Neural progenitor cell (in vitro differentiated cells): ENCODE measurements at regions not wholly inside any gene's neighbourhood (a gene's known extent, or its start where the extent isn't known, plus 50 kb on each side); places are given as distances from the start of the nearest gene placed in this dataset.

Experiments
- DNase-seq: peaks from one replicate; pipeline ENCODE4 v3.0.0-alpha.2; 2016; ENCODE audit warnings: low spot score
- H2AFZ ChIP-seq: fragments of 200-600 bp; sonication (generic); replicated peaks from 2 replicates; pipeline ENCODE4 v1.6.1; 2016; ENCODE audit warnings: antibody characterized with exemption
- H3F3A ChIP-seq: fragments of 200-600 bp; sonication (generic); 2 replicates; pipeline ENCODE4 v1.6.1; 2016; ENCODE audit warnings: antibody characterized with exemption, low read depth
- H3K27ac ChIP-seq: fragments of 200-600 bp; sonication (generic); 2 replicates; pipeline ENCODE4 v1.5.1; 2016; ENCODE audit warnings: mild to moderate bottlenecking
- H3K27me3 ChIP-seq: fragments of 200-600 bp; sonication (generic); 2 replicates; pipeline ENCODE4 v1.6.1; 2016; ENCODE audit warnings: mild to moderate bottlenecking, moderate library complexity
- H3K36me3 ChIP-seq: fragments of 200-600 bp; sonication (generic); 2 replicates; pipeline ENCODE4 v1.5.1; 2016
- H3K4me1 ChIP-seq: fragments of 200-600 bp; sonication (generic); 2 replicates; pipeline ENCODE4 v1.6.1; 2016; ENCODE audit warnings: mixed run types
- H3K4me2 ChIP-seq: fragments of 200-600 bp; sonication (generic); 2 replicates; pipeline ENCODE4 v1.6.1; 2016
- H3K4me3 ChIP-seq: fragments of 200-600 bp; sonication (generic); 2 replicates; pipeline ENCODE4 v1.5.1; 2016
- H3K79me2 ChIP-seq: fragments of 200-600 bp; sonication (generic); 2 replicates; pipeline ENCODE4 v1.6.1; 2016; ENCODE audit warnings: low read depth
- H3K9ac ChIP-seq: fragments of 200-600 bp; sonication (generic); 2 replicates; pipeline ENCODE4 v1.6.1; 2016
- H3K9me3 ChIP-seq: fragments of 200-600 bp; sonication (generic); 2 replicates; pipeline ENCODE4 v1.5.1; 2016; ENCODE audit warnings: low read depth
- H4K20me1 ChIP-seq: fragments of 200-600 bp; sonication (generic); 2 replicates; pipeline ENCODE4 v1.6.1; 2016; ENCODE audit warnings: low read depth
- H3K27ac Mint-ChIP-seq: 3 replicates; pipeline ENCODE4 v1.8.0; 2021; ENCODE audit warnings: mixed read lengths
- H3K27me3 Mint-ChIP-seq: 2 replicates; pipeline ENCODE4 v1.8.0; 2022; ENCODE audit warnings: low read depth, mild to moderate bottlenecking, inconsistent platforms, moderate library complexity, mixed read lengths; ENCODE audit not compliant: insufficient read depth
- H3K36me3 Mint-ChIP-seq: 3 replicates; pipeline ENCODE4 v1.8.0; 2021; ENCODE audit warnings: mixed read lengths
- H3K4me1 Mint-ChIP-seq: 3 replicates; pipeline ENCODE4 v1.8.0; 2021; ENCODE audit warnings: mixed read lengths
- H3K4me3 Mint-ChIP-seq: 3 replicates; pipeline ENCODE4 v1.8.0; 2021; ENCODE audit warnings: mild to moderate bottlenecking, moderate library complexity, mixed read lengths
- H3K9me3 Mint-ChIP-seq: 3 replicates; pipeline ENCODE4 v1.8.0; 2020; ENCODE audit warnings: mixed read lengths
- CTCF ChIP-seq: fragments of 200-600 bp; sonication (generic); IDR thresholded peaks from 2 replicates; pipeline ENCODE4 v1.5.1; 2017; ENCODE audit warnings: antibody characterized with exemption, mild to moderate bottlenecking
- EZH2 ChIP-seq: fragments of 200-600 bp; sonication (generic); IDR thresholded peaks from 2 replicates; pipeline ENCODE4 v1.6.1; 2017; ENCODE audit warnings: antibody characterized with exemption, mild to moderate bottlenecking, moderate library complexity
- EZH2phosphoT487 ChIP-seq: fragments of 200-600 bp; sonication (generic); IDR thresholded peaks from 2 replicates; pipeline ENCODE4 v1.6.1; 2017; ENCODE audit warnings: antibody characterized with exemption

GRCh38 chr2:217127744-217128143 is 267.9 kb upstream of the TNP1 start:
- no peaks in the 10 kb centered on the region for H3K36me3 Mint-ChIP-seq
- Histone ChIP-seq H3K4me1 (no peaks in the 10 kb centered on the region), H3K36me3 (no peaks in the 10 kb centered on the region), H3K27ac (no peak overlapping the region), H3K27me3 (no peaks in the 10 kb centered on the region), H3K9me3 (no peaks in the 10 kb centered on the region), H3K4me3 (no peak overlapping the region), H2AFZ (no peak overlapping the region), H4K20me1 (no peaks in the 10 kb centered on the region), H3K9ac (no peak overlapping the region), H3K79me2 (no peaks in the 10 kb centered on the region), H3K4me2 (no peak overlapping the region), H3F3A (no peaks in the 10 kb centered on the region)
- no peaks in the 10 kb centered on the region for H3K4me1 Mint-ChIP-seq
- H3K27me3 Mint-ChIP-seq, result peaks cover 9% of the 10 kb centered on the region
- H3K9me3 Mint-ChIP-seq, result no peaks in the 10 kb centered on the region
- no peak overlapping the region for H3K4me3 Mint-ChIP-seq
- DNase-seq, result no peak
- H3K27ac Mint-ChIP-seq, result no peak overlapping the region
- TF ChIP-seq EZH2 (no peak), CTCF (no peak), EZH2phosphoT487 (no peak)

- no peak overlapping the region for H3K4me2 ChIP-seq
- H3K9me3 Mint-ChIP-seq, result no peaks in the 10 kb centered on the region
- no peaks in the 10 kb centered on the region for H3K36me3 ChIP-seq
- H3K4me3 ChIP-seq, result no peak overlapping the region
- no peak overlapping the region for H3K4me3 Mint-ChIP-seq
- no peak overlapping the region for H3K27ac ChIP-seq
- H3K9ac ChIP-seq, result no peak overlapping the region
- no peaks in the 10 kb centered on the region for H3K4me1 ChIP-seq
- no peaks in the 10 kb centered on the region for H3K36me3 Mint-ChIP-seq
- TF ChIP-seq EZH2phosphoT487, result no peak
- TF ChIP-seq EZH2, result no peak
- no peak for TF ChIP-seq CTCF
- H3K9me3 ChIP-seq, result no peaks in the 10 kb centered on the region
- no peaks in the 10 kb centered on the region for H3K27me3 ChIP-seq
- no peaks in the 10 kb centered on the region for H4K20me1 ChIP-seq
- H3F3A ChIP-seq, result peaks cover 2% of the 10 kb centered on the region
- no peaks in the 10 kb centered on the region for H3K79me2 ChIP-seq
- DNase-seq, result no peak
- no peak overlapping the region for H3K27ac Mint-ChIP-seq
- H3K4me1 Mint-ChIP-seq, result no peaks in the 10 kb centered on the region
- H3K27me3 Mint-ChIP-seq, result peaks cover 9% of the 10 kb centered on the region
- H2AFZ ChIP-seq, result no peak overlapping the region
These were observed 265.1 kb upstream of the TNP1 start for GRCh38 chr2:217125014-217125413.

- no peaks in the 10 kb centered on the region for H3K4me1 Mint-ChIP-seq
- no peak for TF ChIP-seq EZH2phosphoT487
- no peak for TF ChIP-seq EZH2
- TF ChIP-seq CTCF, result no peak
- Histone ChIP-seq H3K9me3 (no peaks in the 10 kb centered on the region), H4K20me1 (no peaks in the 10 kb centered on the region), H3F3A (peaks cover 2% of the 10 kb centered on the region), H3K4me3 (no peak overlapping the region), H3K79me2 (no peaks in the 10 kb centered on the region), H3K9ac (no peak overlapping the region), H3K27me3 (no peaks in the 10 kb centered on the region), H3K36me3 (no peaks in the 10 kb centered on the region), H3K27ac (no peak overlapping the region), H3K4me2 (no peak overlapping the region), H3K4me1 (no peaks in the 10 kb centered on the region), H2AFZ (no peak overlapping the region)
- H3K4me3 Mint-ChIP-seq, result no peak overlapping the region
- H3K27me3 Mint-ChIP-seq, result peaks cover 9% of the 10 kb centered on the region
- no peaks in the 10 kb centered on the region for H3K36me3 Mint-ChIP-seq
- no peak overlapping the region for H3K27ac Mint-ChIP-seq
- H3K9me3 Mint-ChIP-seq, result no peaks in the 10 kb centered on the region
- DNase-seq, result no peak
These were observed 264.2 kb upstream of the TNP1 start for GRCh38 chr2:217124050-217124449.

GRCh38 chr2:217121565-217121964 is 261.7 kb upstream of the TNP1 start:
- peaks cover 6% of the 10 kb centered on the region for H3K4me1 Mint-ChIP-seq
- H3K4me3 Mint-ChIP-seq, result no peak overlapping the region
- no peaks in the 10 kb centered on the region for H3K9me3 Mint-ChIP-seq

More at GRCh38 chr2:217121565-217121964, 261.7 kb upstream of the TNP1 start:
- Histone ChIP-seq H3K9me3 (no peaks in the 10 kb centered on the region), H4K20me1 (no peaks in the 10 kb centered on the region), H3F3A (peaks cover 2% of the 10 kb centered on the region), H3K27ac (no peak overlapping the region), H3K4me1 (no peaks in the 10 kb centered on the region), H3K9ac (no peak overlapping the region), H2AFZ (no peak overlapping the region), H3K4me2 (no peak overlapping the region), H3K27me3 (no peaks in the 10 kb centered on the region), H3K79me2 (no peaks in the 10 kb centered on the region), H3K4me3 (no peak overlapping the region), H3K36me3 (no peaks in the 10 kb centered on the region)
- Mint-ChIP-seq H3K27ac (no peak overlapping the region), H3K36me3 (no peaks in the 10 kb centered on the region), H3K27me3 (peaks cover 5% of the 10 kb centered on the region)
- TF ChIP-seq EZH2, result no peak
- no peak for TF ChIP-seq CTCF
- TF ChIP-seq EZH2phosphoT487, result no peak
- no peak for DNase-seq
